Left lobe of liver (tissue), 2 donors: ENCODE measurements at regions not wholly inside any gene's neighbourhood (a gene's known extent, or its start where the extent isn't known, plus 50 kb on each side); places are given as distances from the start of the nearest gene placed in this dataset.

Source experiments
- ATAC-seq: fragments of 200-7000 bp; cut with Tn5 transposase; one replicate; pipeline ENCODE4 v1.9.1; 2020; ENCODE audit warnings: mild to moderate bottlenecking, moderate library complexity
- DNase-seq: peaks from one replicate; pipeline ENCODE4 v3.0.0-alpha.2; 2020; ENCODE audit warnings: low spot score
- donor health status: DM: no; HTN: no; CAD: no; lungs with moderate emphysema.
- donor health status: DM: no; HTN: yes; CAD: no.

DNA sequence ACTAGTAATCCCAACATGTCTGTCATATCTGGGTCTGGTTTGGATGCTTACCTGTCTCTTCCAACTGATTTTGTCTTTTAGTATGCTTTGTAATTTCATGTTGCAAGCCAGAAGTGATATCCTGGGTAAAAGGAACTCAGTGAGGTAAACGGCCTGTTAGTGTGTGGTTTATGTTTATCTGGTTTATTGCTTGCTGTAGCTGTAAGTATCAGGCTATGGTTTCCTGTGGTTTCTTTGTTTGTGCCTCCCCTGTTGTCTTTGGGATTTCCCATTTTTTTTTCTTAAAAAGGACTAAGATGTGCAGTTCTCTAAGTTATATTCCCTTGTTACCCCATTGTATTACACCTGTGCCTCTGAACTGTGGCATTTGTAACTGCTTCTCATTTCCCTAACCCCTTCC, 323.5 kb upstream of the POM121L12 start:
- ATAC-seq = no peak
- no peak for DNase-seq

DNA sequence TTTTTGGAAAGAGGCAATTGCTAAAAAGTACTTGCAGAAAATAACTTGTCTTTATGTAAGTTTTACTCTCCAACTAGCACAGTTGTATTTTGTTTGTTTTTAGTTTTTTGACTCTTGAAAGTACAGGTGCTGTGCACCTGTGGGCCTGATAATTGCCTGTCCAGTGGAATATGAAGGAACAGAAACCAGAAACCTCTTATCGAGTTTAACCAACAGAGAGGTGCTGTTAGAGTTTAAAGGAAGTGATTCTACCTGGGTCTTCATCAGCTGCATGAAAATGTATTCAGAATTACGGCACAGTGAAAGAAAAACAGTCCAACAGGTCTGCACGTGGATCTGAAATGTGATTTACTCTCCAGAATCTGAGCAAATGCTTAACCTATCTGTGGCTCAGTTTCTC, 326.6 kb upstream of the POM121L12 start:
- no peak for ATAC-seq
- DNase-seq = no peak

DNA sequence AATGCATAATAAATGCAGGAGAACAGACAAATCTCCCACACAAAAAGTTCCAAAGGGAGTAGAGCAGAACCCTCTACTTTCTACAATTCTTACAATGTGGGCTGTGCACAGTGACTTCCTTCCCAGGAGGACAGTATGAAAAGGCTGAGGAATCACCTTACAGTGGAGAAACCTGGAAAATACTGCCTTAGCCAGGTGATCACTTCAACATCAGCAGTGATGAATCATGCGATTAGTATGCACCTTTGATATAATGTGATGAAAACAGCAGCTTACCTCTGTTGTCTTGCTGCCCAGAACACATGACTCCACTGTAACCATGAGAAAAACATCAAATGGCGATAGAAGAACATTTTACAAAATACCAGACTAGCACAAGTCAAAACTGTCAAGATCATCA, 329.7 kb upstream of the POM121L12 start:
- ATAC-seq (no peak), DNase-seq (no peak)

DNA sequence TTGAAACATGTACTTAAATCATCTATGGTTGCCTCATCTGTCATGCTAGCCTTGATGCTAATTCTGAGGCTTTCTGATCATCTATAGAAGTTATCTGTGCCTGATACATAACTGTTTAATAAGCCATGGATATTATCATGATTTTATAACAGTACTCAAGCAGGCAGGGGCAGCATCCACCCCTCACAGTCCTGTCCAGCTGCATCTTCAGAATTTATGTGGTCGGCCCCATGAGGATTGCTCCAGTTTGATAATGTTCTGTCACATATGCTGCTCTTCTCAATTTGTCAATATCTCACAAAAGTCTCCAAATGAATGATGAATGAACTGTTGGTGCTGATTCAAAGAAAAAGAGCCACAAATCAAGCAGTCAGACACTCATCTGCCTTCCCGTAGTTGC, 335.1 kb upstream of the POM121L12 start:
- no peak for DNase-seq

DNA sequence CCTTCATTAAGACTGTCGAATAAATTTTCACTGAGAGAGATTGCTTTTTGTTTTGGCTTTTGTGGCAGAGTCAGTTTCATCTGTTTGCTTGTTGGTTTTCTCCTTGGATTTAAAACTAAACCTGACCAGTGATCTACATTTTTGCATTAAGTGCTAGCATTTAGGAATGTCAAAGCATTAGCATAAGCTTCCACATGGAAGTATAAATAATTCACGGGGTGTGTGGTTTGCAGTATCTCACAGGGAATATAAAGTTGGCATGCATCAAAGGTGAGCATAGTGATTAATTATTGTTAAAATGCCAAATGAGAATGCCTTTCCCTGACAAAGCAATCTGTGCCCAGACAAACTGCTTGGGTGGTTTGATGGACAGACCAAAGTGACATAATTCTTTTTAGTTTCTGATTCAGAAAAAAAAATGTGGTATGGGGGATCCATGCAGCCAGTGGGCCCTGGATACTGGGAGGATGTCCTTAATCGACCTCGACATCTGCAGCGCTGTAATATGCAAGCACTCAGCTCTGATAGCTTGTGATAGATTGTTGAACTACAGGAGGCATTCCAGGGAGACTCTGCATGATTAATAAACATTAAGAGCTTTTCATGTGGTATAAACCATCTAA, 339.3 kb upstream of the POM121L12 start:
- no peak for DNase-seq
- ATAC-seq = no peak

More for the DNA sequence above, 335.1 kb upstream of the POM121L12 start:
- ATAC-seq = no peak

DNA sequence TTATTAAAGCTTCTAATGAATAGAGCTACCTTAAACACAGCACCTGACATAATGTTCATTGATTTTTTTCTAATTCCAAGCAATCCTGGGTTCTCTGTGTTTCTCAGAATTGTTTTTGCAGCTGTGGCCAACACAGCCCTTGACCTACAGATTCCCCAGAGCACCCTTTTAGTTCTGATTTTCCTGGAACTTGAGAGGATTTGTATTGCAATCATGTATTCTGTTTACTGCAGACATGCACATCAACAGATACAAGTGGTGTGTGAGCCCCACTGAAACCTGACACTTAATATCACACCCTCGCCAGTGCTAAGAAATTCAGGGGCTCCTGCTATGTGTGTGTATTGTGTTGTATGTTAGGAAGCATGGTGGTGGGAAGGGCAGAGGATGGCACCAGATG, 344.2 kb upstream of the POM121L12 start:
- no peak for ATAC-seq
- no peak for DNase-seq

DNA sequence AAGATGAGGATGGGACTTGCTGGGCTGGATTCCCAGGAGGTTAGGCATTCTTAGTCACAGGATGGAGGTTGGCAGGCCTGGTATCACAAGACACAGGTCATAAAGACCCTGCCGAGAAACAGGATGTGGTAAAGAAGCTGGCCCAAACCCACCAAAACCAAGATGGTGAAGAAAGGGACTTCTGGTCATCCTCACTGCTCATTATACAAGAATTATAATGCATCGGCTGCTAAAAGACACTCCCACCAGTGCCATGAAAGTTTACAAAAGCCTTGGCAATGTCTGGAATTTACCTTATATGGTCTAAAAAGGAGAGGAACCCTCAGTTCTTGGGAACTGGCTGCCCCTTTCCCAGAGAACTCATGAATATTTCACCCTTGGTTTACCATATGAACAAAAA, 345.5 kb upstream of the POM121L12 start:
- DNase-seq = no peak

DNA sequence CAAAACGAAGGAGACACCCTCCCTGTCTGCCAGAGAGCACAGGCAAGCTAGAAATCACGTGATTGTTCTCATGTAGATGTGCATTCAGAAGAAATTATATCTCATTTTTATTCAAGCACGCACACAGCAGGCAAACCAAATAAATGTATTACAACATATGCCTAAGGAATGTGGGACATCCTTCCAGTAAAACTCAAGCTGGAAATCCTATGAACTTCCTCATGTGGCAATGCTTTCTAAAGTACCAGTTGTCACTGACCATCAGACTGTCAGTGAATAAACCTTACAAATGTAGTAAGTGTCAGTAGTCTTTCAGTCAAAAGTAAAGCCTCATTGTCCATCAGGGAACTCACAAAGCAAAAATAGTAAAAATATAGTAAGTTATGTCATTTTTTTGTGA, 350.1 kb upstream of the POM121L12 start:
- no peak for DNase-seq
- no peak for ATAC-seq

More for the DNA sequence above, 345.5 kb upstream of the POM121L12 start:
- ATAC-seq = no peak

DNA sequence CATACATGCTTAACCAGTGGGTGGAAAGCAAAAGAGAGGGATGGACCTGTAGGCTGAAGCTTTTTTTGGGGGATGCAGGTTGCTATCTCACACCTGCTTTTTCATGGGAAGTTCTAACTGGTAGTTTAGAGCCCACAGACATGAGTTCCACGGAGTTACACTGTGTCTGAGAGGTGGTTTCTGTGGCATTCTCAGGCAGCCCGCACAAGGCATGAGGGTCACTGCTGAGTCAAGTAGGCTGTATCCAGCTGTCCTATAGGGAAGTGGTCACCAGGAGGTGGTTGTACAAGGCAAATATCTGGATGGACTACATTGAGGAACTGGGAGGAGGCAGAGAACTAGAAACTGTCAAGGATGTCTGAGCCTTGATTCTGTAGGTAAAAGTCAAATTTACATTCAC, 351.0 kb upstream of the POM121L12 start:
- no peak for ATAC-seq
- DNase-seq = no peak

DNA sequence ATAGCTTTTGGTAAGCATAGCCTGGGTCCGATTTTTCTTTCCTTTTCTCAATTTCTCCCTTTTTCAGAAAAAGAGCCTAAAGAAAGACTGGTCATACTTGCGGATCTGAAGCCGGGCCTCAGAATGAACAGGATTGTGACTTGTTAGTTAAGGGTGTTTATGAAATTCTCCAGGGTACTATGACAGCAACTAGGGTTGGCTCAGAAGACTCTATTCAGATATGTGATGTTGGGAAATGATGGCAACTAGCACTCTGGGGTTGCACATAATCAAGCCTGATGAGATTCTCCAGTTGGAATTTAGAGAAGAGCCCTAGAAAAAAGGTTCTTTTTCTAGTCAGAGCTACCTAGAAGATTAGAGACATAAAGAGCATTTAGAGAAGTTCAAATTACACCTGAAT, 352.4 kb upstream of the POM121L12 start:
- ATAC-seq (no peak), DNase-seq (no peak)

DNA sequence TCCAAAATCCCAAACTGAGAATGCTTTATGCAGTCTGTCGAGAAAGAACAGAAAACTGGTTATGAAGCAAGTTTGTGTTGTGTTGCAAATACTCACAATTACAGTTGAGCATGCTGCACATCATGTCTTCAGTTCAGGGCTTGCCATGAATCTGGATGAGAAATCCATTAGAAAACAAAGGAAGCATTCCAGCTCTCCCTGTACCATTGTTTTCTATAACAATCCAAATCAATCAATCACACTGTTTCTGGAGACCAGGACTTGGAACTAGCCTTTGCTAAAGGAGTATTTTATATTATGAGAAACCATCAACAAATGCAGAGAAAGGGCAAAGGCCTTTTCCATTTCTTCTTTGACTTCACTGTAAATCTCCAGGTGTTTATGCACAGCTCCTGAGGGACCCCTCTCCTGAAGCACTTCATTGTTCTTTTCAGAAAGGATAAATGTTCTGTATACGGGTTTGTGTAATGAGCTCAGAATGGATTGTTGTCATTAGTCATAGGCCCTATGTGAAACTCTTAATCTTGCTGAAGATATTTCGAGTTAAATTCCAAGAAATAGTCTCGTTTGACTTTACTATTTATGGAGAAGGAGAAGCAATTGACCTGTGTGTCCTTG, 364.7 kb upstream of the POM121L12 start:
- ATAC-seq (no peak), DNase-seq (no peak)

DNA sequence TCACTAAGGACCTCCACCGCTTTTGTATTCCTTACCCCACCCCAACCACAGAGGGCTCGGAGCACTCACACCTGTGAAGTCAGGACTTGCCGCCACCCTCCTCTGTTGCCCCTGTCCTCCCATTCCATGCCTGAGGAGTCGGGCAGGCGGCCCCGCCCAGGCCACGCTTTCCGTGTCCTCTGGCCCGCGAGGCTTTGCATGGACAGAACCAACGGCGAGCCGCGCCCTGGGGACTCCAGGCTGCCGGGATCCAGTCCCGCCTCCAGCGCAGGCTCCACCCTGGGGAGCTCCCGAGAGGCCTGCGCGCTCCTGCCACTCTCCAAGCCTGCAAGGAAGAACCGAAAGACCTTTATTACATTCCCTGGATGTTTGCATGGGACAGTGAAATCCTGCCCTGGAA, 366.4 kb upstream of the POM121L12 start:
- ATAC-seq = no peak
- DNase-seq = no peak

DNA sequence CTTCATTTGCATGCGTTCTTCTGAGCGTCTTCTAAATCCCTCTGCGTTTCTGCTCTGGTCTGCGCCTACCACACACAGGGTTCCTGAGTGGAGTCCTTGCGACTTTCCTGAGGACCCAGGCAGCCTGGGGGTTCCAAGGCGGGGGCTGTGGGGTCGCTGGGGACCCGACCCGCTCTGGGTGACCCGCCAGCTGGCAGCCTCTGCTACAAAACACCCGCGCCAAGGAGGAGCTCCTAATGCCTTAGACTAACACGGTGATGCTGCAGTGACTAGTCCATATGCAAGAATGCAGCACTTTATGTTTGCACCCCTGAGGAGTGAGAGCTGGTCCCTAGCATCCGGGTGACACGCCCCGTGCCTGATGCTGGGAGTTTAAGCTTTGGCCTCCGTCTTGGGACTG, 367.0 kb upstream of the POM121L12 start:
- ATAC-seq = no peak
- no peak for DNase-seq

DNA sequence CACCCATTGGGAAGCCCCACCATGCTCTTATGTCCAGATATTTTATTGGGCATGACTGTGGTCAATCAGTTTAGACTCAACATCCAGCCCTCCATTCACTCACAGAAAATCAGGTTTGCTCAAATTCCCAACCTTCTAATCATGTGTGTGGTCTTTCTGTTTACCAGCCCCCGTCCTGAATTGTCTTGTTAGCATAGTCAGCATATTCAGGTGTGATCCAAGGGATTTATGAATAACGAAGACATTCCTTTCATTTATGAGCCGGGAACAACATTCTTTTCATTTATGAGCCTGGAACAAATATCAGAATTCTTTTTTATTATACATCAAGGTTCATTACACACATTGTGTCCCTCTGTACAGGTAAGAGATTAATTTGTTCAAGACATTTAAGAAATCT, 376.3 kb upstream of the POM121L12 start:
- ATAC-seq = no peak

DNA sequence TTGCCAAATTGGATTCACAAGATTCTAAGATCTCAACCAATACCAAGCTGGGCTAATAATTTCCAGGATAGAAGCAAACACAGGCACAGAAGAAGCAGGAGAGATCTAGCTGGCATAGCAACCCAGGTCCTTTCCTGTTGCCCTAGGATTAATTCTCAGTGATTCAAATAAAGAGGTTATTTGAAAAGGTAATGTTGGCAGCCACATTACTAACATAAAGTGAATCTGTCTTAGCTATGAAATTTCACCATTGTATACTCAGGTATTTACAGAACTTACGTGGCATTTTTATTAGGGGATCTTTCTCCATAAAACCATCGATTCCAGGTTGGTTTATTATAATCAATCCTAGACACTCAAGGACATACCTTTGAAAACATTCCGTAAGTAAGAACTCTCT, 379.3 kb upstream of the POM121L12 start:
- ATAC-seq (no peak), DNase-seq (no peak)

More for the DNA sequence above, 376.3 kb upstream of the POM121L12 start:
- no peak for DNase-seq

DNA sequence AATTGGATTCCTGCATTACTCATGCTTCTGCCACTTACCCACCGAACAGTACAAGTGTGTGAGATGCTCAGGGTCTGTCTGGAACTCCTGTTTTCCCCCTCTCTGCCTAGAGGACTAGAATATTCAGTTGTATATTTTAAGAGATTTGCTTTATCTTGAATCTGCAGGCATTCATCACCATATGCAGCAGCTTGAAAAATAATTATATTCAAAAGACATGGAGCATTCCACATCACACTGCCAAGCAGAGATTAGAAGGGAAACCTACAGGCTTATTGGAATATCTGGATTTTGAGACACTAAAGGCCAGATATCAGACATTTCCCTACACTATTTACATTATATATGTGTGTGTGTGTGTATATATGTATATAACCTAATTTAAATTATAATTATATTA, 382.8 kb upstream of the POM121L12 start:
- no peak for ATAC-seq
- no peak for DNase-seq

DNA sequence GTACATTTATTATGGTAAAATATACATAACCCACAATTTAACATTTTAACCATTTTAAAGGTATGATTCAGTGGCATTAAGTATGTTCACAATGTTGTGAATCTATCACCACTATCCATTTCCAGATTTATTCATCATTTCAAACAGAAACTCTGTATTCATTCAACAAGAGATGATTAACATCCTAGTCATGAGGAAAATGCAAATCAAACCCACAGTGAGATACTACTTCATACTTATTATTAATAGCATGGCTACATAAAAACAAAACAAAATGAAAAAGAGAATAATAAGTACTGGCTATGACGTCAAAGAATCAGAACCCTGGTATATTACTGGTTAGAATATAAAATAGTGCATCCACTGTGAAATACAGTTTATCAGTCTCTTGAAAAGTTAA, 386.6 kb upstream of the POM121L12 start:
- no peak for DNase-seq
- ATAC-seq = no peak

DNA sequence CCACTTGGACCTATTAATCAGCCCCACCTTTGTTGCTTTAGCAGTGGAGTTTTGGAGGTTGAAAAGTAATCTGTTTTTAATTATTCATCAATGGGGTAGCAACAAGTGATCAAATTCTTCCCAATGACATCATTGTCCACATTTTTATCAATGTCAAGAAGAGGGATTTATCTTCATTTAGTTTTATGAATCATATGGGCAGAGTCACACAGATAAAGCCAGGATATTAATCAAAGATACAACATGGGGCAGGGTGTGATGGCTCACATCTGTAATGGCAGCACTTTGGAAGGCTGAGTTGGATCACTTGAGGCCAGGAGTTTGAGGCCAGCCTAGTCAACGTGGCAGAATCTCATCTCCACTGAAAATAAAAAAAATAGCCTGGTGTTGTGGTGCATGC, 388.4 kb upstream of the POM121L12 start:
- ATAC-seq (no peak), DNase-seq (no peak)

DNA sequence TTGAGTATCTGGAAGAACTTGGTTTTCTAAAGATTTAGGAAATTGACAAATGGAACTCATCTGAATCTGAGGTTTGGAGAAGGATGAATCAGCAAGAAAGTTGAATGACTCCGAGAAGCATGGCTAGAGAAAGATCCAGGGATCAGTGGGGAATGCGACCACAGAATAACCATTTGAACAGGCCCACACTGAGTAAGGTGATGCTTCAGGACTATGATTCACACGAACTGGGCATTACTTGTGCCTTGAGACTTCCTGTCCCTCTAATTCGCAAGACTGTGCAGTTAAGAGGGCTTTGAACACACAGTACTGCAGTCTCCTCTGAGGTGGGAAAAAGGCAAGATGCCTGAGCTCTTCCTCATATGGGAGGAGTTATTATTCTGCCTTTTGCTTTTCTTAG, 395.5 kb upstream of the POM121L12 start:
- ATAC-seq (no peak), DNase-seq (no peak)

DNA sequence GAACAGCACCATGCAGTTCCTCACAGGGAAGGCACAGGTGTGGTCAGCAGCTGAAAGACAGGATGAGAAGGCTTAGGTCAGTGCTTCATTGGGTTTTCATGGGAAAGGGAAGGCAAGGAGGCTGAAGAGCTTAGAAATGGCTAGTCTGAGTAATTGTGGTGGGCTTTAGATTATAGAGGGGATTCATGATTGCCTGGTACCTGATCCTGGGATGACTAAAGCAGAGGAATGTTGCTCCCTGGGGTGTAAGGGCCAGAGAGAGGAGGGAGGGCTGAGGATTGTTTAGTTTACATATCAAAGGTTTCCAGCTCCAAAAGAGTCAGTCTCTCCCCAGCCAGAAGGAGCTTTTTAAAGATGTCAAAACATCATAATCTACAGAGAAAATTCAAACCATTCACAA, 396.3 kb upstream of the POM121L12 start:
- no peak for ATAC-seq
- no peak for DNase-seq

DNA sequence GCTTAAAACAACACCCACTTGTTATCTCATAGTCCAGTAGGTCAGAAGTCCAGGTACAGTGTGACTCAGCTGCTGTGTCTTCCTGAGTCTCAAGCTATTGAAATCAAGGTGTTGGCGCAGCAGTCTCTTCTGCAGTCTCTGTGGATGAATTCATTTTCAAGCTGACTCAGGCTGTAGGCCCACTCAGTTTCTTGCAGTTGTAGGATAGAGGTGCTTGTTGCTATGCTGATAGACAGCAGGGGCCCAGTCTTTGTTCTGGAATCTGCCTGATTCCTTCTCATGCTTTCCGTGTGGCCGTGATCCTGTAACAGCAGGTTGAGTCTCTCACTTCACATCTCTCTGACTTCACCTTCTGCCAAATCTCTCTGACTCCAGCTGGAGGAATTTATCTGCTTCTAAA, 400.4 kb upstream of the POM121L12 start:
- DNase-seq = no peak
- ATAC-seq = no peak

DNA sequence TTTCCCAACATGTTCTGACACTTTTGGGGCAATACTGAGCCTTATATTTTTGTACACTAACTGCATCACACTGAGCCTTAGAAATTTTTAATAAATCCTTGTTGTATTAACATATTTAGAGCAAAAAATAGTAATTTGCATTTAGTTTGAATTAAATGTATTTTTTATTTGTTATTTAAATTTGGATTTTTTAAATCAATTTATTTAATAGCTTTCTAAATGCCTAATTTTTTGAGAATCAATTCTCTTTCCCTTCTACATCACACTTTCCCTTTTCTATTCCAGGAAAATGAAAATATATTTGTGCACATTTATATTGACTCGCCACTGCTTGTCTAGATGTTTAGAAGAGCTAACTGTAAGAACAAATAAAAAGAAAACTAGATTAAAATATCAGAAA, 414.6 kb upstream of the POM121L12 start:
- no peak for DNase-seq
- no peak for ATAC-seq

DNA sequence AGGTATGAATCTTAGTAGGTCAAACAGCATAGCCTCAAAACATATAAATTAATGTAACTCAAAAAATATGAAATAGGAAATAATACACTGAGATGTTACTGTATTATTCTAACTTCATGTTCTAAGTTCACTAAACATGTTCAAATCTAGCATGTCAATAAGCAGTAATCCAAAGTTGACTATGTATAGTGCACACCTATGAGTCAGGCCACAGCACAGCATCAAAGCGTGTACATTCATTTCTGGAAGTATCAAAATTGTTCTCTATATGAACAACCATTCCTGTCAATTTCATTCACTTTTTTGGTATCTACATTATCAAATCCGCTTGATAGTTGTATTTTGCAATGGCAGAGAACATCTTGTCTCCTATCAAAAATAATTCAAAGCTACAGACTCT, 418.9 kb upstream of the POM121L12 start:
- ATAC-seq = no peak
- DNase-seq = no peak
